KMS-11 (cell line): ENCODE measurements at regions not wholly inside any gene's neighbourhood (a gene's known extent, or its start where the extent isn't known, plus 50 kb on each side); places are given as distances from the start of the nearest gene placed in this dataset.

ENCODE experiments used
- H2AFZ ChIP-seq: fragments of 200-600 bp; sonication (generic); 2 replicates; pipeline ENCODE4 v1.6.1; 2016; ENCODE audit warnings: antibody characterized with exemption, mixed run types, low read depth
- H3K27ac ChIP-seq: fragments of 200-600 bp; sonication (generic); 2 replicates; pipeline ENCODE4 v1.6.1; 2016; ENCODE audit warnings: mild to moderate bottlenecking, mixed run types
- H3K27me3 ChIP-seq: fragments of 200-600 bp; sonication (generic); 2 replicates; pipeline ENCODE4 v1.6.1; 2017; ENCODE audit warnings: mild to moderate bottlenecking, low read depth, mixed run types, moderate library complexity; ENCODE audit not compliant: insufficient read depth
- H3K36me3 ChIP-seq: fragments of 200-600 bp; sonication (generic); 2 replicates; pipeline ENCODE4 v1.6.1; 2017; ENCODE audit warnings: mild to moderate bottlenecking, mixed run types; ENCODE audit not compliant: insufficient read depth
- H3K4me1 ChIP-seq: fragments of 200-600 bp; sonication (generic); 2 replicates; pipeline ENCODE4 v1.6.1; 2016; ENCODE audit warnings: mild to moderate bottlenecking, low read depth, mixed run types; ENCODE audit not compliant: poor library complexity, severe bottlenecking
- H3K4me2 ChIP-seq: fragments of 200-600 bp; sonication (generic); 2 replicates; pipeline ENCODE4 v1.7.0; 2016; ENCODE audit warnings: mild to moderate bottlenecking, mixed run types
- H3K4me3 ChIP-seq: fragments of 200-600 bp; sonication (generic); IDR thresholded peaks from 2 replicates; pipeline ENCODE4 v1.6.1; 2017; ENCODE audit warnings: low read depth, low read length, mixed read lengths; ENCODE audit not compliant: insufficient read depth
- H3K79me2 ChIP-seq: fragments of 200-600 bp; sonication (generic); 2 replicates; pipeline ENCODE4 v1.6.1; 2016; ENCODE audit warnings: low read depth, mixed run types; ENCODE audit not compliant: insufficient read depth
- H3K9ac ChIP-seq: fragments of 200-600 bp; sonication (generic); 2 replicates; pipeline ENCODE4 v1.6.1; 2016; ENCODE audit warnings: mild to moderate bottlenecking, mixed run types
- H4K20me1 ChIP-seq: fragments of 200-600 bp; sonication (generic); 2 replicates; pipeline ENCODE4 v1.6.1; 2016; ENCODE audit warnings: mild to moderate bottlenecking, mixed run types; ENCODE audit not compliant: insufficient read depth
- CTCF ChIP-seq: fragments of 200-600 bp; sonication (generic); conservative IDR thresholded peaks from 2 replicates; pipeline ENCODE4 v1.6.1; 2017; ENCODE audit warnings: low read depth, mild to moderate bottlenecking, antibody characterized with exemption, low read length, moderate library complexity, mixed read lengths

- H3K4me3 ChIP-seq: no peak overlapping the region
- H3K27me3 ChIP-seq: no peaks in the 10 kb centered on the region
- TF ChIP-seq CTCF: no peak
- H3K27ac ChIP-seq: no peak overlapping the region
- H3K79me2 ChIP-seq: no peaks in the 10 kb centered on the region
- no peaks in the 10 kb centered on the region; the same call in 1 of the 2 replicates for H4K20me1 ChIP-seq
- no peak overlapping the region for H3K4me2 ChIP-seq
- no peaks in the 10 kb centered on the region for H3K36me3 ChIP-seq
- no peak overlapping the region for H2AFZ ChIP-seq
- peaks cover 5% of the 10 kb centered on the region for H3K4me1 ChIP-seq
- H3K9ac ChIP-seq: no peak overlapping the region
Observed at GRCh38 chr3:148068466-148068865, 629.2 kb upstream of the AGTR1 start.

- Histone ChIP-seq H3K27me3 (no peaks in the 10 kb centered on the region), H3K4me3 (no peak overlapping the region), H3K36me3 (no peaks in the 10 kb centered on the region), H3K4me2 (no peak overlapping the region), H3K9ac (no peak overlapping the region), H3K79me2 (no peaks in the 10 kb centered on the region), H2AFZ (no peak overlapping the region), H3K27ac (no peak overlapping the region), H3K4me1 (peaks cover 5% of the 10 kb centered on the region), H4K20me1 (no peaks in the 10 kb centered on the region; the same call in 1 of the 2 replicates)
- TF ChIP-seq CTCF: no peak
Observed at GRCh38 chr3:148070041-148070440, 627.7 kb upstream of the AGTR1 start.

- Histone ChIP-seq H3K4me1 (no peaks in the 10 kb centered on the region), H3K27ac (no peak overlapping the region), H3K4me3 (no peak overlapping the region), H4K20me1 (no peaks in the 10 kb centered on the region; the same call in 1 of the 2 replicates), H3K9ac (no peak overlapping the region), H3K4me2 (no peak overlapping the region), H3K27me3 (no peaks in the 10 kb centered on the region), H3K36me3 (no peaks in the 10 kb centered on the region), H3K79me2 (no peaks in the 10 kb centered on the region), H2AFZ (no peak overlapping the region)
- no peak for TF ChIP-seq CTCF
Observed at GRCh38 chr3:148073721-148074456, 623.8 kb upstream of the AGTR1 start.

- H3K9ac ChIP-seq: no peak overlapping the region
- H4K20me1 ChIP-seq: no peaks in the 10 kb centered on the region; the same call in 1 of the 2 replicates
- H3K36me3 ChIP-seq: no peaks in the 10 kb centered on the region
- no peaks in the 10 kb centered on the region for H3K79me2 ChIP-seq
- no peaks in the 10 kb centered on the region for H3K27me3 ChIP-seq
- H2AFZ ChIP-seq: no peak overlapping the region
- no peak overlapping the region for H3K27ac ChIP-seq
- TF ChIP-seq CTCF: no peak
- H3K4me2 ChIP-seq: no peak overlapping the region
- no peaks in the 10 kb centered on the region for H3K4me1 ChIP-seq
- H3K4me3 ChIP-seq: no peak overlapping the region
Observed at GRCh38 chr3:148074946-148075345, 622.8 kb upstream of the AGTR1 start.
